Stimulated activated naive CD4-positive, alpha-beta T cell (primary cell): ENCODE measurements at regions not wholly inside any gene's neighbourhood (a gene's known extent, or its start where the extent isn't known, plus 50 kb on each side); places are given as distances from the start of the nearest gene placed in this dataset.

Experiments used
- DNase-seq, 6 experiments: peaks; one replicate each; lab custom pipeline; 2025; lab: John Stamatoyannopoulos, UW

- no peak for DNase-seq
These were observed 256.4 kb upstream of the SOX21 start for GRCh38 chr13:94968757-94969086.

DNA sequence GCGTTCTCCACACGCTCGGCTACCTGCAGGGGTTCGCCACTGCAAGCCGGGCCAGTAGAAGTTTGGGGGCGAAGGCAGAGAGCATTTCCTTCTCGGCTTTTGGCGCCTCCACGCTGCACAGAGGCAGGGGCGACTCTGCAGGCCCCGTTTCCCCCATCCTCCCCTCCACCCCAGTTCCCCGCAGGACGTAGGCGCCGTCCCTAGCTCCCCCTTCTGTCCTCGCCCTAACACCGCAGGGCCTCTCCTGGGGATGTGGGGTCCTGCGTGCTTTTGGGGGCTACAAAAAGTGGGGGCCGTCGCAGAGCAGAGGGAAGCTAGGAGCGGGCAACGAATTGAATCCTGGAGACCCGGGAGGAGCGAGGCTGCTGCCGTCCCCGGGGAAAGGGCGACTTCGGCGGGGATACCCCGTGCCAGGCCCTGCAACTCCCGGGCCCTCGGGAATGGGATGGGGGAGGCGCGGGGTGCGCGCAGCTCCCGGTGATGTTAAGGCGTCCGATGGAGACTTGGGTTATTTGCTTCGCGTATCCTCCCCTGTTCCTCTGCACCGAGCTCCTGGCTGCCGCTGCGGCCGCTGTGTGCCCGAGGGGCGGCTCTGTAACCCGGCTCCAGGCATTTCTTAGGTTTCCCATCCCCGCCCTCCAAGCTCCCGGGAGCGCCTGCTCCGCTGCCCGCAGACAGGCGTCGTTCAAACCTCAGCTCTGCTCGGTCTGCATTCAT is 255.9 kb upstream of the SOX21 start:
- DNase-seq, result peak in 1 of 6 experiments; percentile 4

- no peak for DNase-seq
These were observed 255.1 kb upstream of the SOX21 start for GRCh38 chr13:94967183-94968039.

- DNase-seq, result no peak
These were observed 254.1 kb upstream of the SOX21 start for GRCh38 chr13:94966422-94966955.

DNA sequence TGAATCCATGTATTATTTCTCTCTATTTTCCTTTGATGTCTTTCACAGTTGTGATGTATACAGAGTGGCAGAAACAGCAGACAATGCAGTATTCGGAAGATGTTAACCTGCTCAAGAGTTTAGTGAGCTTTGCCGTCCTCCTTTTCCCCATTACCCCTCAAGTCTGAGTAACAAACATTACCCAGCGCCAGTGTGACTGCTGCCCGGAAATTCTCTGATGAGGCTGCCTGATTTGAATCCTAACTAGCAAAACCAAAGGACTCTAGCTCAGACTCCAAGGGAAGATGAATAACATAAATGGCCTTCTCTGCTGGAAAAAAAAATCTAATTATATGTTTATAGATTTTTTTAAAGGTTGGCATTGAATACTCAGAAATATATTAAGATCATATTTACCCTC is 247.3 kb upstream of the SOX21 start:
- no peak for DNase-seq

DNA sequence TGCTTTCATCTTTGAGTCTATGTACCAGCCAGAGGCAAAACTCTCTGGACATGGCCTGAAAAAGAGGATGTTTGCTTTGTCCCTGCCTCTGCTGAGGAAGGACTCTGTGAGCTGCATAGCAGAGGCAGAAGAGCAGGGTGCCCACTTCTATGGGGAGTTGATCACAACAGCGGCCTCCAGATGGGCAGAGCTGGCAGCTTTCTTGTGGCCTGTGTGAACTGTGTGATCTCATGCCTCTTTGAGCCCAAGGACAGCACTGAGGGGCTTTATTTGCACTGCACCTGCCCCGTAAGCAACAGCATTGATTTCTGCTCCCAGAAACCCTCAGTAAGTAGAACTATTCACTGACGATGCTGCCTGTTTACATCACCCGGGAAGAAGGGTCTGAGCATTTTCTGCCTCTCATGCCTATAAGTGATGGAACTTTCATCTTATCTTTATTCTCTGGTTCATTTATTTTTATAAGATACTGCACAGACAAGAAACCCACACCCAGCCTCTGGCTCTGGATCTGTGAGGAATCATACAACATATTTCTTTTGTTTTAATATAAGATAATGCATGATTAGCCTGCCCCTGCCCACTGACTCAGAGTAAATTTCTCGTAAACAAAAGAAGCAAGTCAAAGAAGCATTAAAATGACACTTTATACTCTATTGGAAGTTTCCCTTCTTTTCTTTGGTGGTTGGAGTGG is 244.2 kb upstream of the SOX21 start:
- no peak for DNase-seq

- no peak for DNase-seq
These were observed 240.4 kb upstream of the SOX21 start for GRCh38 chr13:94952787-94953186.

DNA sequence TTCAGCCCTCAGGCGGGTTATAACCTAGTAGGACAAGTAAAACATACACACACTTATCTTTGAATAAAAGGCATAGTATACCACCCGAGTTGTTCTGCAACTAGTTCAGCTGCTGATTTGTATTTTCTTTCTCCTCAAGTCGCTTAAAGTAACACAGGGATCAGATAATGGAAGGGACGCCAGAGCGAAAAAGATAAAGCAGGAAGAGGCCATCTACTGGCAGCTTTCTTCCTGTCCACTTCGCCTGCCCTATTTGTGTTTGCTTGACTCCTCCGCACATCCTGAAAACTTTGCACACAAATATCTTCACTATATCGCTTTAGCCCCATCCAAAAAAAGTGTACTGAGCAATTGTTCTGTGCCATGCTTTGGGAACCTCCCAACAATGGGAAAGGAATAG is 238.0 kb upstream of the SOX21 start:
- DNase-seq, result no peak

GRCh38 chr13:94947965-94948371 is 235.6 kb upstream of the SOX21 start:
- no peak for DNase-seq

- DNase-seq, result no peak
These were observed 235.0 kb upstream of the SOX21 start for GRCh38 chr13:94947392-94947791.

- no peak for DNase-seq
These were observed 233.7 kb upstream of the SOX21 start for GRCh38 chr13:94946039-94946438.

- DNase-seq, result no peak
These were observed 225.8 kb upstream of the SOX21 start for GRCh38 chr13:94938124-94938523.

- no peak for DNase-seq
These were observed 224.3 kb upstream of the SOX21 start for GRCh38 chr13:94936633-94937032.

- DNase-seq, result no peak
These were observed 221.6 kb upstream of the SOX21 start for GRCh38 chr13:94933936-94934335.

DNA sequence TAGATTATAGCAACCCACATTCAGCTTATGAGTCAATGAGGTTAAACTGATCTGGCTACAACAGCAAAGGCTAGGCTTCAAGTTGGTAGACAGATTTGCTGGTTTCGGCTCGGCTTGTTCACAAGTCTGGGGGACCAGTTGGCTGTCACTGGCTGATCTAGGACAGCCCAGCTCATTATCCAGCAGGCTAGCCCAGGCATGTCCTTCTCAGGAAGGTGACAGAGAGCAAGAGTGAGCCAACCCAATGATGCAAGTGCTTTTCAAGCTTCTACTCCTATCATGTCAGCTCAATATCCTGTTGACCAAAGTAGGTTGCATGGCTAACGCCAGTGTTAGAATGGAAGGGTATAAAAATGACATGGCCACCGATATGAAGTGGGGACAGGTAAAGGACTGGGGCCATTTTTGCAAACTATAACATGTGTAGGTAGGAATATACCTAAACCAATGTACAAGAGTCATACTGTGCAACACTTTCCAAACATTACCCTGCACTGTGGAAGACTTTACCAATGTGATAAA is 220.9 kb upstream of the SOX21 start:
- no peak for DNase-seq

DNA sequence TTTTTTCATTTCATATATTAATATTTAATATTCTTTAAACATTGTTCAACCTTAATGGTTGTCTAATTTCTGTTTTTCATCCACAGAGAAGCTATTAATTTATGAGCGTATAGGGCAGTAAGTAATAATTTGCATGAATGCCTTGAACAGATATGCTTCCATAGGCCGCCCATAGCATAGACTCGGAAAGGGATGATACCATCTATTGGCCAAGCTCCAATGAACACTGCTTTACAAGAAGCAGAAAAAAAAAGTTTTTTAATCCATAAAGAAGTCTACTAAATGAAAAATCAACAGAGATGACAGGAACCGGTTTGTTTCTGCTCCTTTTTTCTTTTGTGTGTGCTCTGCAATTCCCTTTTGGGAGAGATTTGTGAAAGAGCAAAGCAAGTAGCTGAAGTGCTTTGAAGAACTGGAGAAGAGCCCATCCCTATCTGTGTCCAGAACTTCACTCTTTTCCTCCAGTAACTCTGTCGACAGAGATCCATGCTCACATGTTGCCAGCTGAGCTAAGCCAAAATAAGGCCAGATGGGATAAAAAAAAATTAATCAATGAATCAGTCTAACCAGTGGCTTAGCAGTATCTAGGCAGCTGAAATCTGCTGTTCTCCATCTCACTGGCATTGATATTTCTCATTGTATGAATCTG is 215.9 kb upstream of the SOX21 start:
- no peak for DNase-seq

- no peak for DNase-seq
These were observed 212.9 kb upstream of the SOX21 start for GRCh38 chr13:94925263-94925662.

- DNase-seq, result no peak
These were observed 208.8 kb upstream of the SOX21 start for GRCh38 chr13:94921181-94921580.

DNA sequence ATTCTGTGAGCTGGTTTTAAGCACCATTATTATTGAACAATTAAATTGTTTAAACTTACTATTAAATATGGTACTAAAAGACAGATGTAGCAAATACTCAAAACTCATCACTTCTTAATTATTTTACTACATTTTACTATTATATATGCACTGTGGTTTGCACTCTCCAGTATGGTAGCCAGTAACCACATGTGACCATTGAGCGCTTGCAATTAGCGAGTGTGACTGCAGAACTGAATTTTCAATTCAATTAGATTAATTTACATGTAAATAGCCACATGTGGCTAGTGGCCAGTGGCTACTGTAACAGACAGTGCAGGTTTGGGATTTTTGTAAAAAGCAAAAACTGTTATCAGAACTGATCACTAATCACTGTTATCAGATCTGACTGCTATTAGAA is 208.2 kb upstream of the SOX21 start:
- no peak for DNase-seq

DNA sequence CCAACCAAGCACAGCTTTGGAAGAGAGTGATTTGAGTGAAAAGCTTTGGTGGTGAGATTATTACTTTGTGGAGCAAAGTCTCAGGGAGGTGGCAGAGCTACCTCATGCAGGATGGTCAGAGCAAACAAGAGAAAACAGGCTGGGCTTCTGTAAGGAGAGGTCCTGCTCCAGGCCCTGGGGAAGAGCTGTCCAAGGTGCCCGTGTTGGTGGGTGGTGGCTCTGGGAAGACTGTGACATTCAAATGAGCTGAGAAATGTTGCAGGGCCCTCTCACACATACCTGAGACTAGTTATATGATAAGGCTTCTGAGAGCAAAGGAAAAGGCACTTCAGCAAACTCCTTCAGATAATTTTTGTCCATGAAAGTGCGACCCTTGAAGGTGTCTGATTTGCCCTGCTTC is 205.5 kb upstream of the SOX21 start:
- no peak for DNase-seq

GRCh38 chr13:94914895-94915294 is 202.6 kb upstream of the SOX21 start:
- DNase-seq, result no peak

DNA sequence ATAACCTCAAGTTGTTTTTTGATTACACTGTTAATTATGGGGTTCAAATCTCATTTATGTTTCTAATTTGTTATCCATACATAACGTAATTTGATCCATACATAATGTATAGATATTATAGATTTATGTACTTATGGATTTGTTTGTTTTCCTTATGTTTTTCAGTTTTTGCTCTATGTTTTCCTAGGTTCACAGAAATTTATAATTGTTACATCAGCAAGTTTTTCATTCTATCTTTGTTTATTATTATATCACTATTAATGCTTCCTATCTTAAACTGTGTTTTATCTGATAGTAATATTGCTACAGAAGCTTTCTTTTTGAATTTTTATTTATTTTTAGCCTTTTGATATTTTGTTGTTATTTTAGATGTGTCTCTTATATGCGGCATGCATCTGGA is 194.3 kb upstream of the SOX21 start:
- DNase-seq, result no peak
